Activated CD4-positive, alpha-beta T cell treated with anti-CD3 and anti-CD28 coated beads, Interleukin-2, amount 10 ng/mL, durations not matched to agents 24 days and 14 days (primary cell): ENCODE measurements at regions not wholly inside any gene's neighbourhood (a gene's known extent, or its start where the extent isn't known, plus 50 kb on each side); places are given as distances from the start of the nearest gene placed in this dataset.

Experiments
- DNase-seq: peaks from one replicate; pipeline ENCODE4 v3.0.0; 2022
- H3K27ac Mint-ChIP-seq: one replicate; pipeline ENCODE4 v1.8.0; 2022; ENCODE audit warnings: mild to moderate bottlenecking, mixed read lengths
- H3K27me3 Mint-ChIP-seq: one replicate; pipeline ENCODE4 v1.8.0; 2022; ENCODE audit warnings: mixed read lengths
- H3K36me3 Mint-ChIP-seq: one replicate; pipeline ENCODE4 v1.8.0; 2022; ENCODE audit warnings: low read depth, mild to moderate bottlenecking, mixed read lengths
- H3K4me1 Mint-ChIP-seq: one replicate; pipeline ENCODE4 v1.8.0; 2021; ENCODE audit warnings: mixed read lengths
- H3K4me3 Mint-ChIP-seq: one replicate; pipeline ENCODE4 v1.8.0; 2022; ENCODE audit warnings: mild to moderate bottlenecking, moderate library complexity, mixed read lengths
- H3K9me3 Mint-ChIP-seq: one replicate; pipeline ENCODE4 v1.8.0; 2021; ENCODE audit warnings: mixed read lengths
- intact Hi-C: fragments of 100-400 bp; cut with micrococcal nuclease; formaldehyde crosslinking; loops from one replicate; pipeline ENCODE4 v1.15.1; 2023

DNA sequence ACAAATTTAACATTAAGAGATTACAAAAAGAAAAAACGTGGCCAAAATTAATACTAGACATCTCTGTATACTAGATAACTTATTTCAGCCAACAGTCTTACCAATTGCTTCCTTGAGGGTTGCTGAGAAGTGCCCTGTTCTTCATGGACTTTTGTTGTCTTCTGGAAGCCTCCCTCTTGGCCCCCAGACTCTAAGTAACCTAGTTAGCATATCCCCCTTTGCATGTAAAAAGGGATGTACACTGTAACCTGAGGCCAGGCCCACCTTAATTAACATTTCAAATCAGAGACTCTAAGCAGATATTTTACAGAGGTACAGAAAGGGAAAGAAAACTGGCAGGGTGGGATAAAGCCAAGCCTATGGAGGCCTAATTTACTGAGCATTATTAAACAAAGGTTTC is 1047.3 kb downstream of the ADGRL2 start:
- H3K27me3 Mint-ChIP-seq: peaks cover 2% of the 10 kb centered on the region
- H3K4me3 Mint-ChIP-seq: no peak overlapping the region
- H3K4me1 Mint-ChIP-seq: no peaks in the 10 kb centered on the region
- H3K36me3 Mint-ChIP-seq: no peaks in the 10 kb centered on the region
- no peak overlapping the region for H3K27ac Mint-ChIP-seq
- intact Hi-C loops: no loop called here
- no peak for DNase-seq
- no peaks in the 10 kb centered on the region for H3K9me3 Mint-ChIP-seq

DNA sequence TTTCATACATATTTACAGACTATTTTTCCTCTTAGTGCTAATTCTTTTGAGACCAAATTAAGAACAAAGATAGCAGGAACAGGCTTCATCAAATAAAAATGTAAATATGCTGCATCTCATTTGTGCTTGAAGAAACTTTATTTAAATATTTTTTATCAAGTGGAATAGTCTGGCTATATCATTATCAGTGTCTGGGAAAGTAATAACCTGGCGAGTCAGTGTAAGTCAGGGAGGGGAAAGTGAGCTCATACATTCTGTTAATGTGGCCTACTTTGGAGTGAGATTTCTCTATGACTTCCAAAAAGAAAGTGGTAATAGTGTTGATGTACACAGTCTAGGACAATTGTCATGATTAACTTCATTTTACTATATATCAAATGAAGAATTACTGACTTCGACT is 1045.1 kb downstream of the ADGRL2 start:
- DNase-seq: no peak
- intact Hi-C loops: no loop called here
- Mint-ChIP-seq H3K4me1 (no peaks in the 10 kb centered on the region), H3K4me3 (no peak overlapping the region), H3K27ac (no peak overlapping the region), H3K36me3 (no peaks in the 10 kb centered on the region), H3K9me3 (no peaks in the 10 kb centered on the region), H3K27me3 (peaks cover 2% of the 10 kb centered on the region)

DNA sequence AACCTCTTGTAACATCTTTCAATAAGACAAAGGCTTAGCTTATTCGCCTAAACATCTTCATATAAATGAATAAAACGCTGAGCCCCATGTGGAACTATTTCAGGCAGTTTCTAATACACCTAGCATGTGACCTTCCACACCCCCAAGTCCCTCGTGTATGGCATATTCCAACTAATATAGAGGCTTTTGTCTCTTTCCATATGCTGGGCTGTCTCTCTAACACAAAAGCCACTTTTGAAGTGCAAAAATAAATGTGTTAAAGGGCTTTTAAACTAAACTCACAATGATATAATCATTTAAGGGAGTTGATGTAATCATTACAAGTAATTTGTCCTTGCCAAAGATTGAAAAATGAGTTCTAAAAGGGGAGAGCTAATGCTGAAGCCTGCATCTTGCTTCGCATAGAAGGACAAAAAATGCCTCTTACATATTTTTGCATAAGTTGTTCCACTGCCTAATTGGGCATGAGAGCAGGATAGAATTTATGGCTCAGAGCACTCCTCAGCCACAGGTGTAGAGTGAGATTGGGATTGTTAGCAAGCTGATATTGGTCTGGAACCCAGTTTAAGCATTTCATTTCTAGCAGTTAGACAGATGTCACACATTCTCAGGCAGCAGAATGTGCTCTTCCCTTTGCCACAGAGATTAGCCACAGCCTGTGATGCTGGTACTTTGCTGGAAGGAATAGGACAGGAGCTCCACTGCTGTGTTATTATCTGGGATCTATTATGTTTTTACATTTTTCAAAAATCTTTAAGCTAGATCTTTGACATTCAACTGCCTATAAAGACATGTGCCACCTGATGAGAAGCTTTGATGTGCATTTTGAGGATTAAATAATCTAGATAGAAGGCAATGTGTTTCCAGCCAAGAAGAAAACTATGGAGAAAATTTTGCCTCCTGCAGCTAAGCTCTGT is 1044.4 kb downstream of the ADGRL2 start:
- Mint-ChIP-seq H3K4me3 (no peak overlapping the region), H3K27ac (no peak overlapping the region), H3K4me1 (no peaks in the 10 kb centered on the region), H3K9me3 (no peaks in the 10 kb centered on the region), H3K36me3 (no peaks in the 10 kb centered on the region), H3K27me3 (peaks cover 2% of the 10 kb centered on the region)
- intact Hi-C loops: no loop called here
- no peak for DNase-seq

DNA sequence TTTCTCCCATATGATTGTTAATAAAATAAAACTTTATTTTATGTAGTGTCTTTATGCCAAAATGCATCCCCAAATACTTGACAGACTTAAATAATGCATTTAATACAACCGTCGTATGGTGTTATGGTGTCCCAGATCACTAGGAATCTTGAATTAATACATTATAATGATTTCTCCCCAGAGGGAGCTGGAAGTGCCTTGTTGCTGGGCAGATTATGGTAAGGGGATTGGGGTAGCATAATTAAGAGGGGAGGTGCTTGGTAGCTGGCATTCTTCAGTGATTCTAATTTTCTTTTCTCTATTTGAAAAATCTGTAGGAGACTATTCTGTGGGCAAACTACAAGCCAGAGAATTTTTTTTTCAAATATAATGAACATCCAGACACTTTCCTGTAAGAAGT is 1043.7 kb downstream of the ADGRL2 start:
- Mint-ChIP-seq H3K27ac (no peak overlapping the region), H3K27me3 (peaks cover 2% of the 10 kb centered on the region), H3K9me3 (no peaks in the 10 kb centered on the region), H3K4me1 (no peaks in the 10 kb centered on the region), H3K4me3 (no peak overlapping the region), H3K36me3 (no peaks in the 10 kb centered on the region)
- intact Hi-C loops: no loop called here
- DNase-seq: no peak

DNA sequence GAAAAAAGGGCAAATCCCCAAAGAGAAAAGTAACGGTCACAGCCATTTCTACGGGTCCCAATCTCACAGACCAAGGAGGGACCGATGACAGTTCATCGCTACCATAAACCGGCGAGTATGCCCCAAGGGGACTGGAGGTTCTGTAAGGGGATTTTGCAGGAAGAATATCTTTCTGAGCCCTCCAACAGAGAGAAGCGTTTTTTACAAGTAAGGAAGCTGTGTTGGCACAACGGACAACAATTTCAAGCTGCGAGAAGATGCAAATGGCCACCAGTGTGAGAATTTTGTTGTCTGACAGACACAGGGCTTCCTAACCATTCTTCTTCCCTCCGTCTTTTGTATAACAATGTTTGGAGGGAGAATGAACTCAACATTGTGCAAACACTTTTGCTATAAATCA is 1043.1 kb downstream of the ADGRL2 start:
- Mint-ChIP-seq H3K27ac (no peak overlapping the region), H3K4me3 (no peak overlapping the region), H3K4me1 (no peaks in the 10 kb centered on the region), H3K36me3 (no peaks in the 10 kb centered on the region), H3K27me3 (peaks cover 2% of the 10 kb centered on the region), H3K9me3 (no peaks in the 10 kb centered on the region)
- DNase-seq: no peak
- intact Hi-C loops: no loop called here

DNA sequence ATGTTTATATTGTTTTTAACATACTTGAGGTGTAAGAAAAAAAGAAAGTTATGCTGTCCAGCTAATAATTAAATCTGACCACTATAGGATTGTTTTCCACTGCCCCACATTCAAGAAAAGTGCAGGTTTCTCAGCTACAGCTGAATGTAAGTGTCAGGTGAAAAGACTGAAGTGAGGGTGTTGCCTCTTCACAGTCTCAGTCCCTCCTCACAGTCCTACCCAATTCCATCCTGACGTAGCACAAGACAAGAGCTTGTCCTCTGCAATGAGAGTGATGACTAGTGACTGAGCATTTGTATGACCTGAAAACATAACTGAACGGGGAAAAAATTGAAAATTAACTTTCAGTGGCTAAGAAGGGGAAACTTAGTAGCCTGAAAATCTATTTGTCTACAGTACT is 1039.5 kb downstream of the ADGRL2 start:
- no peak for DNase-seq
- intact Hi-C loops: no loop called here
- Mint-ChIP-seq H3K4me3 (no peak overlapping the region), H3K27ac (no peak overlapping the region), H3K9me3 (no peaks in the 10 kb centered on the region), H3K27me3 (peaks cover 1% of the 10 kb centered on the region), H3K4me1 (no peaks in the 10 kb centered on the region), H3K36me3 (no peaks in the 10 kb centered on the region)

DNA sequence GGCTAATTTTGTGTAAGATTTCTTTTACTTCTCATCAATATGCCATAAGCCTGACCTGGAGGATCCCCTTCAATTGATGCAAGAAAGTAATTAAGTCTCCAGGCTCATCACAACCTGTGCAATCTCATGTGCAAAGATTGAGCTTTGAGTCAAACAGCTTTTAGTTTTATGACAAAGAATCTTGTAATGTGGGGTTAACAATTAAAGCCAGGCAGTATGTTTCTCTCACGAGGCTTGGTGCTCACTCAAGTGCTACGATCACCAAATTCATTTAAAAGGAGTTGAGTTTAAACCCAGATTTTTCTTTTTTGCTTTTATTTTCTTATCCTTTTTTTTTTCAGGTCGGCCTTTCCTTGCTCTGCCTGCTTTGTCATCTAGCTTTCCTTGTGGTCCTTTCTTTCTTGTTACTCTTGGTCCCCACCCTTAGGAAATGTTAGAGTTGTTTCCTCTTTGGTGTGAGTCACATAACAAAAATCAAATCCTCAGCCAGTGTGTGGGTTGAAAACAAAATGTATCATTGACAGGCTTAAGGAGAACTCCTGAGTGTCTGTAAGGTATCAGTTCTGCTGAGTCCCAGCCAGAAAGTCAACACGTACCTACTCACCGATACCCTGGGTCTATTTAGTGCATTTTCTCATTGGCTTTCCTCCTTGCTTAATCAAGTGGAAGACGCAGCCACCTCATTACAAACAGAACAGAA is 1037.2 kb downstream of the ADGRL2 start:
- DNase-seq: no peak
- H3K4me3 Mint-ChIP-seq: no peak overlapping the region
- H3K4me1 Mint-ChIP-seq: no peaks in the 10 kb centered on the region
- H3K36me3 Mint-ChIP-seq: no peaks in the 10 kb centered on the region
- intact Hi-C loops: no loop called here
- H3K27ac Mint-ChIP-seq: no peak overlapping the region
- H3K9me3 Mint-ChIP-seq: no peaks in the 10 kb centered on the region
- H3K27me3 Mint-ChIP-seq: peaks cover 1% of the 10 kb centered on the region

DNA sequence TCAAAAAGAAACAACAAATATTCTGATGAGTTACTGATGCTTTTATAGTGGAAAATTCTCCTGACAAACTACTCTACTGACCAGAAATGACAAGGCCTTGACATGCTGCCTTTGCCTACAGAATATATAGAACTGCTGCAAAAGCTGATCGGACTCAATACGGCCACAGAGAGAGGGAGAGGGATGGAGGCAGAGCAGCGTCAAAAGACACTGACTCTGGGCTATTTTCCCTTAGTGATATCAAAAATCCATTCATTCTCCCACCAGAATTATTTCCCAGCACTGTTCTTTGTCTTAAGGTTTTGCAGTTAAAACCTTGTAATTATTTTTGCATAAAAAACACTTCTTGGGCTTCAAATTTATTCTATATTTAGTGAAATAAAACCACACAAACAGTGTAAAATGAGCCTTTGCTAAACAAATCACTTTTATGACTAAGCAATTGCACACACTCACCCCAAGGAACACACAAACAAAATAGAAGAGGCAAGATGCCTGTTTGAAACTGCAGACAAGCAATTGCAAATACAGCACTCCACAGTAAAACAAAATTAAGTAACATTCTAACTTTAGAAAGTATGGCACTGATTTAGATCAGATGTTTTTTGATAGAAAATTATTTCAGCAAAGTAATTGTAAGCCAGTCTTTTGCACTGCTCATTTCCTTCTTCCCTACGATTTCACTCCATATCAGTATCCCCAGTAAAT is 1036.4 kb downstream of the ADGRL2 start:
- Mint-ChIP-seq H3K27me3 (peaks cover 1% of the 10 kb centered on the region), H3K27ac (no peak overlapping the region), H3K36me3 (no peaks in the 10 kb centered on the region), H3K4me1 (no peaks in the 10 kb centered on the region), H3K4me3 (no peak overlapping the region), H3K9me3 (no peaks in the 10 kb centered on the region)
- DNase-seq: no peak
- intact Hi-C loops: no loop called here

DNA sequence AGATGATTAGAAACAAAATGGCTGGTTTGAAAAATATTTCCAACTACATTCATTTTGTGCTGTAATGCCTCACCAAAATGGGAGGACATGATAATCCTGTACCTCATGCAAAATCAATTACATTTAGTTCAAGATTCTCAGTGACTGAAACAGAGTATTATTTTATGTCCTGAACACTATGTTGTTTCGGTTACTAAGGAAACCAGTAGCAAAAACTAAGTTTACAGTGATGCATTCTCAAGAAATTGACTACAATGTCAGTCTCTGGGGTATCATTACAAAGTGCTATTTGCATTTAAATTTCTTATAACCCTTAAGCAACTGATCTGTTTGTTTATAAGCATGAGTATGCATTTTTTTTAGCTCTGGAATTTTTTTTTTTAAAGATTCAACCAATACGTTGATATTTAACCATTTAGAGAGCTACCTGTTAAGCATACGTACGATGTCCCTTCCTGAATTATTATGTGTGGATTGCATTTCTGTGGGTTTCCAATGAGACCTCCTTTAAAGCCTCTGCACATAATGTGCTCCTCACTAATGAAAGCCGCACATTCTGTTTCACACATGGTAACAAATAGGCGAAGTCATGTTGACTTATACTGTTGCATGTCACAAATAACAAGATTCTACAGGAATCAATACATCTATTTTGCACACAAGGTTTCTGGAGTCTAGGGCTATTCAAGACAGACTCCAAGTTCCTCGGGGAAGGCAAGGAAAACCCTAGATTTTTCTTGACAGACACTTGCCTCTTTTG is 1035.7 kb downstream of the ADGRL2 start:
- no peaks in the 10 kb centered on the region for H3K36me3 Mint-ChIP-seq
- H3K9me3 Mint-ChIP-seq: no peaks in the 10 kb centered on the region
- intact Hi-C loops: no loop called here
- no peak for DNase-seq
- H3K4me1 Mint-ChIP-seq: no peaks in the 10 kb centered on the region
- H3K4me3 Mint-ChIP-seq: no peak overlapping the region
- no peak overlapping the region for H3K27ac Mint-ChIP-seq
- peaks cover 1% of the 10 kb centered on the region for H3K27me3 Mint-ChIP-seq

DNA sequence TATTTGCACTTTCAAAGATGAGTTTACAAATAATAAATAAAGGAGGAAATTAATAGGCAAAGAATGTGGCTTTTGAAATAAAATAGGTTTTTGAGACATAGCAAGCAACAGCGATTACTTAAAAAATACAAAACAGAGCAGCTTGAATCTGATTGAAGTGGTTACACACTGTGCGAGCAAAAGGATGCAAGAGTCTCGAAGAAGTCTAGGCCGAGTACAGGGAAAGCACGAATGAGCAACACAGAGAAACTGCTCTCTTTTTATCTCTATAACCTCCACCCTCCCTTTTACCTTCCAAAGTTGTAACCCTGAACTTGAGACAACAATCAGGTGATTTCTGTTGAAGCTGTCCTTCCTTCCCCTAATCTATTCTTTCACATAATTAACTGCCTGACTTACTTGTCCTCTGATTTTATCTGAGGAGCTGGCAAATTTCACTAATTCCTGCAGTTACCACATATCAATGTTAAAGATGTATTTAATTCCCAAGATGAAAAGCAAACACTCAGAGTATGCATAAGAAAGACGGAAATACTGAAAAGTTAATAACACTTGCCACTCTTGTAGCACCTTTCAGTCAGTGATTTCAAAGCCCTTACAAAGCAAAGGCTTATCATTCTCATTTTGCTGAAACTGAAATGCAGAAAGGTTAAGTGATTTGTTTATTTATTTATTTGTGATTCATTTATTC is 1030.1 kb downstream of the ADGRL2 start:
- Mint-ChIP-seq H3K4me1 (peaks cover 2% of the 10 kb centered on the region), H3K36me3 (no peaks in the 10 kb centered on the region), H3K27ac (no peak overlapping the region), H3K27me3 (peaks cover 3% of the 10 kb centered on the region), H3K9me3 (no peaks in the 10 kb centered on the region), H3K4me3 (no peak overlapping the region)
- intact Hi-C loops: no loop called here
- DNase-seq: no peak

DNA sequence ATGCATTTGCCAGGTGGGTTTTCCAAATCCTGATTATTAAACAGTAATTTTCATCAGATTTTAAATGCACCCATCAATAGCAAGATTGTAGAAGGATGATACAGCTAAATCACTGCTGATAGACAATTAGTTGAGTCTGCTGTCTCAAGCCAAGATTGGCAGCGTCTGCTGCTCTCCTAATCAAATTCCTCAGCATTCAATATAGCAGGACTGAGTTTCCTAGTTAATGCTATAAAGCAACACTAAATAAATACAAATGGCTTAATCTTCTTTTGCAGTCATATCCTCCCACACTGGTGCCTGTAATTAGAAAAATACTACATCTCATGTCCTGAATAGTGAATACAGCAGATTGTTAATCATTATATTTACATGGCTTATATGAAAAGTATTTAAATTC is 1028.8 kb downstream of the ADGRL2 start:
- Mint-ChIP-seq H3K4me3 (no peak overlapping the region), H3K4me1 (peaks cover 2% of the 10 kb centered on the region), H3K9me3 (no peaks in the 10 kb centered on the region), H3K27me3 (peaks cover 3% of the 10 kb centered on the region), H3K27ac (no peak overlapping the region), H3K36me3 (no peaks in the 10 kb centered on the region)
- DNase-seq: no peak
- intact Hi-C loops: no loop called here

DNA sequence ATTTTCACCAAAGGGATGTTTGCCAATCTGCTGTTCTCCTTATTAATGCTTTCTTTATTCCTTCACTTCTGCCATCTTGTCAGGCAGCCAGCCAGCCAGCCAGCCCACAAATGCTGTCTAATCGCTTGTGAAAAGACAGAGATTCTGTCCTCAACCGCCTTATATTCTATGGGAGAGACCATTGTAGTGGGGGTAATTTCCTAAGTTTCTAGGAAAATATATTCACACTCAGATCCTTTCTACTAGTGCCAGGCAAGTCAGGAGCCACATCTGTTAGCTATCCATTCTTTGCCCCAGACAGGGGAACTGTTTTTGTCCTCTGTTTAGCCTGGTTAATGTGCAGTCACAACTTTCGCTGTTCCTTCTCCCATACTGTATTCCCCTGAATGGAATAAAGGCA is 1023.1 kb downstream of the ADGRL2 start:
- DNase-seq: no peak
- Mint-ChIP-seq H3K27me3 (peaks cover 3% of the 10 kb centered on the region), H3K9me3 (no peaks in the 10 kb centered on the region), H3K27ac (no peak overlapping the region), H3K4me3 (no peak overlapping the region), H3K36me3 (no peaks in the 10 kb centered on the region), H3K4me1 (peaks cover 9% of the 10 kb centered on the region)
- intact Hi-C loops: no loop called here

DNA sequence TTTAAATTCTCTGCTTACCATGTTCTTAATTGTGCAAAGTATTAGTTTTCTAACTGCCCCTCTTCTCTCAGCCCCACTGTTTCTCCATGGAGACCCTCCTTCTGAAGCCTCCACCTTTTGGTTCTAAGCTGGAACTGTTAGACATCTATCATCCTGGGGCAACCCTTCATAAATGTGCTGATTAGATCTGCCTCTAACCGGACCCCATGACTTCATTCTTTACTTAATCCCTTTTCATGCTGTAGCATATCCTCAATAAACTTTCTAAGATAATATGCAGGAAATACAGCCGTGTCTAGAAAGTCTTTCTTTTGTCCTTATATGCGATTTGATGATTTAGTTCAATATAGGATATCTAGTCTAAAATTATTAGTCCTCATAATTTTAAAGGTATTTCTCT is 1020.1 kb downstream of the ADGRL2 start:
- H3K27ac Mint-ChIP-seq: no peak overlapping the region
- H3K36me3 Mint-ChIP-seq: no peaks in the 10 kb centered on the region
- H3K27me3 Mint-ChIP-seq: peaks cover 2% of the 10 kb centered on the region
- no peaks in the 10 kb centered on the region for H3K9me3 Mint-ChIP-seq
- no peak overlapping the region for H3K4me3 Mint-ChIP-seq
- no peak for DNase-seq
- intact Hi-C loops: no loop called here
- peaks cover 13% of the 10 kb centered on the region for H3K4me1 Mint-ChIP-seq
